HT-29 (cell line): ENCODE measurements at regions not wholly inside any gene's neighbourhood (a gene's known extent, or its start where the extent isn't known, plus 50 kb on each side); places are given as distances from the start of the nearest gene placed in this dataset.

Source experiments
- DNase-seq: peaks from one replicate; pipeline ENCODE4 v3.0.0-alpha.2; 2015; ENCODE audit warnings: low spot score

- DNase-seq = no peak
Measured at GRCh38 chr2:2546046-2546445, 215.0 kb upstream of the MYT1L start.

GRCh38 chr2:2542966-2543611, 212.0 kb upstream of the MYT1L start:
- no peak for DNase-seq

GRCh38 chr2:2542316-2542715, 211.2 kb upstream of the MYT1L start:
- no peak for DNase-seq

- DNase-seq = no peak
Measured at GRCh38 chr2:2540406-2540805, 209.3 kb upstream of the MYT1L start.

- DNase-seq = no peak
Measured at GRCh38 chr2:2536416-2537056, 205.5 kb upstream of the MYT1L start.

- DNase-seq = peak; percentile 5
Measured at GRCh38 chr2:2530334-2530733, 199.3 kb upstream of the MYT1L start.

- no peak for DNase-seq
Measured at GRCh38 chr2:2528846-2529245, 197.8 kb upstream of the MYT1L start.

GRCh38 chr2:2527148-2527547, 196.1 kb upstream of the MYT1L start:
- DNase-seq = no peak

GRCh38 chr2:2524348-2524941, 193.4 kb upstream of the MYT1L start:
- DNase-seq = no peak

- DNase-seq = no peak
Measured at GRCh38 chr2:2523461-2524347, 192.6 kb upstream of the MYT1L start.

GRCh38 chr2:2520401-2520811, 189.3 kb upstream of the MYT1L start:
- no peak for DNase-seq

GRCh38 chr2:2519381-2519780, 188.3 kb upstream of the MYT1L start:
- no peak for DNase-seq

GRCh38 chr2:2517399-2517798, 186.3 kb upstream of the MYT1L start:
- no peak for DNase-seq

GRCh38 chr2:2516386-2516785, 185.3 kb upstream of the MYT1L start:
- no peak for DNase-seq

GRCh38 chr2:2512931-2513330, 181.9 kb upstream of the MYT1L start:
- no peak for DNase-seq

- DNase-seq = no peak
Measured at GRCh38 chr2:2507417-2507997, 176.4 kb upstream of the MYT1L start.

- no peak for DNase-seq
Measured at GRCh38 chr2:2506536-2506935, 175.5 kb upstream of the MYT1L start.

- DNase-seq = no peak
Measured at GRCh38 chr2:2505604-2506003, 174.5 kb upstream of the MYT1L start.

- no peak for DNase-seq
Measured at GRCh38 chr2:2503864-2504418, 172.9 kb upstream of the MYT1L start.

GRCh38 chr2:2502201-2502549, 171.1 kb upstream of the MYT1L start:
- no peak for DNase-seq

GRCh38 chr2:2501454-2502200, 170.6 kb upstream of the MYT1L start:
- DNase-seq = no peak
